IMR-90 (cell line): ENCODE measurements at regions not wholly inside any gene's neighbourhood (a gene's known extent, or its start where the extent isn't known, plus 50 kb on each side); places are given as distances from the start of the nearest gene placed in this dataset.
A peak's percentile ranks its signal among the peaks of the same experiment; 100 is the strongest.

Experiments
- ATAC-seq: fragments of 200-7000 bp; cut with Tn5 transposase; 2 replicates; pipeline ENCODE4 v1.9.1; 2020; ENCODE audit warnings: low read depth, mild to moderate bottlenecking, moderate library complexity
- BruUV-seq: library from RNA; stranded (reverse); fragments of 400-500 nt; replicated peaks from 2 replicates; lab custom pipeline; 2021; lab: Mats Ljungman, UMichigan
- CTCF ChIA-PET: fragments of 300-600 bp; formaldehyde crosslinking; extraction: SDS; loops from one replicate; lab custom pipeline; 2021; ENCODE audit warnings: antibody characterized with exemption; lab: Yijun Ruan, JAX
- POLR2A ChIA-PET: fragments of 300-600 bp; sonication (Branson Sonifier 250); formaldehyde crosslinking; loops from one replicate; lab custom pipeline; 2022; ENCODE audit warnings: antibody characterized with exemption; ENCODE audit not compliant: unreplicated experiment; lab: Charles Lee
- DNase-seq: peaks from one replicate; pipeline ENCODE4 v3.0.0; 2013
- H2AFZ ChIP-seq: replicated peaks from 2 replicates; pipeline ENCODE3; 2013; ENCODE audit warnings: low read length, mild to moderate bottlenecking; ENCODE audit not compliant: poor library complexity
- H2AK5ac ChIP-seq: 2 replicates; pipeline ENCODE4 v1.6.1; 2013; ENCODE audit warnings: low read depth, low read length, inconsistent platforms
- H2AK9ac ChIP-seq: replicated peaks from 2 replicates; pipeline ENCODE3; 2013; ENCODE audit warnings: mild to moderate bottlenecking, low read depth, low read length, moderate library complexity; ENCODE audit not compliant: poor library complexity
- H2BK120ac ChIP-seq: 2 replicates; pipeline ENCODE4 v1.6.1; 2013; ENCODE audit warnings: low read depth, low read length, inconsistent platforms
- H2BK15ac ChIP-seq: 3 replicates; pipeline ENCODE4 v1.6.1; 2013; ENCODE audit warnings: low read depth, low read length, inconsistent platforms
- H2BK20ac ChIP-seq: 2 replicates; pipeline ENCODE4 v1.6.1; 2013; ENCODE audit warnings: low read depth, mild to moderate bottlenecking, inconsistent platforms, low read length, moderate library complexity
- H2BK5ac ChIP-seq: 2 replicates; pipeline ENCODE4 v1.6.1; 2013; ENCODE audit warnings: mild to moderate bottlenecking, low read depth, low read length, inconsistent platforms; ENCODE audit not compliant: poor library complexity, severe bottlenecking
- H3K14ac ChIP-seq: replicated peaks from 2 replicates; pipeline ENCODE4 v1.6.1; 2013; ENCODE audit warnings: low read depth, low read length, inconsistent platforms
- H3K18ac ChIP-seq: 2 replicates; pipeline ENCODE4 v1.6.1; 2013; ENCODE audit warnings: low read depth, low read length, control low read depth
- H3K23ac ChIP-seq: 2 replicates; pipeline ENCODE4 v1.6.1; 2013; ENCODE audit warnings: low read depth, low read length, inconsistent platforms
- H3K27ac ChIP-seq: 2 replicates; pipeline ENCODE4 v1.5.1; 2013; ENCODE audit warnings: mild to moderate bottlenecking, control low read depth, low read length; ENCODE audit not compliant: insufficient read depth
- H3K27me3 ChIP-seq: 2 replicates; pipeline ENCODE4 v1.6.1; 2013; ENCODE audit warnings: low read length; ENCODE audit not compliant: control insufficient read depth, insufficient read depth
- H3K36me3 ChIP-seq: 2 replicates; pipeline ENCODE4 v1.6.1; 2013; ENCODE audit warnings: low read length, mixed read lengths; ENCODE audit not compliant: control insufficient read depth, insufficient read depth
- H3K4ac ChIP-seq: 2 replicates; pipeline ENCODE4 v1.6.1; 2013; ENCODE audit warnings: low read depth, low read length, inconsistent platforms
- H3K4me1 ChIP-seq: 2 replicates; pipeline ENCODE4 v1.6.1; 2013; ENCODE audit warnings: low read length, mixed read lengths; ENCODE audit not compliant: control insufficient read depth, insufficient read depth
- H3K4me2 ChIP-seq: 2 replicates; pipeline ENCODE4 v1.6.1; 2013; ENCODE audit warnings: low read depth, mild to moderate bottlenecking, control low read depth, low read length, moderate library complexity
- H3K4me3 ChIP-seq: 2 replicates; pipeline ENCODE4 v1.5.1; 2013; ENCODE audit warnings: low read depth, mild to moderate bottlenecking, control low read depth, low read length, moderate library complexity; ENCODE audit not compliant: insufficient read depth
- H3K56ac ChIP-seq: 2 replicates; pipeline ENCODE4 v1.6.1; 2013; ENCODE audit warnings: low read length, inconsistent platforms; ENCODE audit not compliant: insufficient read depth; ENCODE audit errors: extremely low read depth
- H3K79me1 ChIP-seq, 2 experiments: 2 replicates each; pipeline ENCODE4 v1.6.1; 2013; ENCODE audit warnings: low read length in 2 of 2, inconsistent platforms in 1 of 2, low read depth in 1 of 2
- H3K9ac ChIP-seq: 2 replicates; pipeline ENCODE4 v1.6.1; 2013; ENCODE audit warnings: low read depth, low read length, control low read depth
- H3K9me1 ChIP-seq: 2 replicates; pipeline ENCODE4 v1.6.1; 2013; ENCODE audit warnings: low read length, inconsistent platforms; ENCODE audit not compliant: insufficient read depth
- H3K9me3 ChIP-seq: 2 replicates; pipeline ENCODE4 v1.6.1; 2013; ENCODE audit warnings: low read length; ENCODE audit not compliant: control insufficient read depth, insufficient read depth
- H4K20me1 ChIP-seq: 2 replicates; pipeline ENCODE4 v1.6.1; 2013; ENCODE audit warnings: low read length, inconsistent platforms; ENCODE audit not compliant: insufficient read depth
- H4K5ac ChIP-seq: 2 replicates; pipeline ENCODE4 v1.6.1; 2013; ENCODE audit warnings: mild to moderate bottlenecking, low read depth, low read length, control low read depth
- H4K8ac ChIP-seq, 2 experiments: 2 replicates each; pipeline ENCODE4 v1.6.1; 2013; ENCODE audit warnings: low read depth in 2 of 2, low read length in 2 of 2, control low read depth in 1 of 2, inconsistent platforms in 1 of 2
- H4K91ac ChIP-seq: 2 replicates; pipeline ENCODE4 v1.6.1; 2013; ENCODE audit warnings: low read depth, low read length, inconsistent platforms; ENCODE audit not compliant: insufficient read depth
- NFE2L2 ChIP-seq: fragments of 150-350 bp; IDR thresholded peaks from 2 replicates; pipeline ENCODE4 v1.6.1; 2016; ENCODE audit warnings: low read depth, mild to moderate bottlenecking, low read length
- RFX5 ChIP-seq: IDR thresholded peaks from 2 replicates; pipeline ENCODE4 v1.8.0; 2012; ENCODE audit warnings: low read depth, mild to moderate bottlenecking, low read length, moderate library complexity
- WGBS, 2 experiments: methylation state at CpG; one replicate each; pipeline versions ENCODE4 v1.1.5 to v1.1.7; 2013; ENCODE audit warnings: missing lambda C conversion rate in 2 of 2; ENCODE audit not compliant: insufficient read length in 1 of 2; ENCODE audit errors: extremely low coverage in 2 of 2; 5-methylcytosine and 5-hydroxymethylcytosine counted together
- dilution Hi-C: fragments of 300-500 bp; cut with HindIII; formaldehyde crosslinking; loops from one replicate; pipeline ENCODE4 v1.14.3; 2018; ENCODE audit warnings: low sequenced_read_pairs; ENCODE audit not compliant: unreplicated experiment
- in situ Hi-C: fragments of 300-500 bp; cut with MboI; formaldehyde crosslinking; loops from 3 replicates; pipeline ENCODE4 v1.14.3; 2019; ENCODE audit warnings: low sequenced_read_pairs, inconsistent platforms, mixed read lengths
- intact Hi-C: fragments of 100-400 bp; cut with micrococcal nuclease; formaldehyde crosslinking; loops from 2 replicates; pipeline ENCODE4 v1.10.0; 2022
- TF ChIP-seq, protein P1 (sequence below): fragments of 150-350 bp; IDR thresholded peaks from 2 replicates; pipeline ENCODE4 v1.6.1; 2016; ENCODE audit warnings: low read depth, mild to moderate bottlenecking, low read length, moderate library complexity, borderline replicate concordance

DNA sequence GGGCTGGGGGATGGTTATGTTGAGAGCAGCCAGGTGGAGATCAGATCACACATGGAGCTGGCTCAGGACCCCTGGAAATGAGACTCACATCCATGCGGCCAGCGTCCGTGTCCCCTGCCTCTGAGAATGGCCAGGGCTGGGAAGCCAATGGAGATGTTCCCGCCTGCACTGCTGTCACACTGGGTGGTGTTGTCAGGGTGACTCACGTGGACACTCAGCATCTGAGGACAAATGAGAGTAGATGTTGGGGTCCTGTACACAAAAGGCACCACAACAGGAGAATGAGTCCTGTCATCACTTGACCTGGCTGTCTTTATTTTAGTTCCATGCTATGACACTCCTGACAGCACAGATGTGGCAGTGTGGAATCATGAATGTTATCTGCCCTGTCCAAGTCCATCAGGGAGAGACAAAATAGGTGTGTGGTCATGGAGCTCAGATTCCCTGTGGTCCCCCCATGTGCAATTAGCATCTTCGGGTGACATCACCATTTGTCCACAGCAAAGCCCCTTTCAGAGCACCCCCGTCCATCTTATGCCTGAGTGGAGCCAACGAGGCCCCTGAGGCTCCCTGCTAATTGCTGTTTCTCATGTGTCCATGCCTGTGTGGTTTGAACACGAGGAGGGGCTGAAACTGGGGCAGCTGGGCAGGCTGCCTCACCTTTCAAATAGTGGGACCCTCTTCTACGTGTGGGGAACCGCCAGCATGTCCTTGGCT, 393.5 kb downstream of the AACS start:
- Histone ChIP-seq H3K4me3 (no peak overlapping the region), H3K14ac (no peak overlapping the region), H3K23ac (no peak overlapping the region), H3K79me1 (no peaks in the 10 kb centered on the region), H2BK120ac (no peak overlapping the region), H3K9ac (no peak overlapping the region), H3K27ac (no peak overlapping the region), H2BK20ac (no peak overlapping the region), H3K4me2 (no peak overlapping the region), H3K18ac (no peak overlapping the region), H3K9me1 (no peaks in the 10 kb centered on the region), H3K56ac (no peak overlapping the region), H2AK9ac (peak overlapping the region; percentile 52), H4K20me1 (no peaks in the 10 kb centered on the region), H4K91ac (no peak overlapping the region), H3K36me3 (no peaks in the 10 kb centered on the region), H3K4me1 (no peaks in the 10 kb centered on the region), H3K9me3 (peaks cover 41% of the 10 kb centered on the region), H4K5ac (no peak overlapping the region), H2AFZ (no peak overlapping the region), H2BK15ac (no peak overlapping the region), H3K4ac (no peak overlapping the region), H2BK5ac (no peak overlapping the region), H4K8ac (no peak overlapping the region), H3K27me3 (no peaks in the 10 kb centered on the region), H2AK5ac (no peak overlapping the region)
- ChIA-PET CTCF (no interaction called here), POLR2A (no interaction called here)
- DNase-seq (no peak), ATAC-seq (no peak)
- TF ChIP-seq RFX5 (no peak), NFE2L2 (no peak)
- TF ChIP-seq, protein P1, sequence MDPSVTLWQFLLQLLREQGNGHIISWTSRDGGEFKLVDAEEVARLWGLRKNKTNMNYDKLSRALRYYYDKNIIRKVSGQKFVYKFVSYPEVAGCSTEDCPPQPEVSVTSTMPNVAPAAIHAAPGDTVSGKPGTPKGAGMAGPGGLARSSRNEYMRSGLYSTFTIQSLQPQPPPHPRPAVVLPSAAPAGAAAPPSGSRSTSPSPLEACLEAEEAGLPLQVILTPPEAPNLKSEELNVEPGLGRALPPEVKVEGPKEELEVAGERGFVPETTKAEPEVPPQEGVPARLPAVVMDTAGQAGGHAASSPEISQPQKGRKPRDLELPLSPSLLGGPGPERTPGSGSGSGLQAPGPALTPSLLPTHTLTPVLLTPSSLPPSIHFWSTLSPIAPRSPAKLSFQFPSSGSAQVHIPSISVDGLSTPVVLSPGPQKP, result no peak
- intact Hi-C loops (no loop called here), dilution Hi-C loops (no loop called here), in situ Hi-C loops (no loop called here)
- BruUV-seq, result no TSS peak
- WGBS, 2 experiments, result 89% methylated on average over 5 of the region's 11 CpGs; no CpG with 5 or more reads in 1 of the 2 experiments
